Suprapubic skin (tissue), 3 donors: ENCODE measurements at regions not wholly inside any gene's neighbourhood (a gene's known extent, or its start where the extent isn't known, plus 50 kb on each side); places are given as distances from the start of the nearest gene placed in this dataset.

Experiments used
- CTCF ChIP-seq, 2 donors: fragments of 200-600 bp in 1 of 2; fragments of 450-650 bp in 1 of 2; sonication (generic) in 1 of 2; IDR thresholded peaks; one replicate each; pipeline ENCODE4 v1.5.1; 2016 to 2019; ENCODE audit warnings: antibody characterized with exemption in 2 of 2, mild to moderate bottlenecking in 1 of 2, moderate library complexity in 1 of 2
- EP300 ChIP-seq: sonication (generic); formaldehyde crosslinking; IDR thresholded peaks from one replicate; pipeline ENCODE4 v1.6.1; 2017; ENCODE audit warnings: antibody characterized with exemption

DNA sequence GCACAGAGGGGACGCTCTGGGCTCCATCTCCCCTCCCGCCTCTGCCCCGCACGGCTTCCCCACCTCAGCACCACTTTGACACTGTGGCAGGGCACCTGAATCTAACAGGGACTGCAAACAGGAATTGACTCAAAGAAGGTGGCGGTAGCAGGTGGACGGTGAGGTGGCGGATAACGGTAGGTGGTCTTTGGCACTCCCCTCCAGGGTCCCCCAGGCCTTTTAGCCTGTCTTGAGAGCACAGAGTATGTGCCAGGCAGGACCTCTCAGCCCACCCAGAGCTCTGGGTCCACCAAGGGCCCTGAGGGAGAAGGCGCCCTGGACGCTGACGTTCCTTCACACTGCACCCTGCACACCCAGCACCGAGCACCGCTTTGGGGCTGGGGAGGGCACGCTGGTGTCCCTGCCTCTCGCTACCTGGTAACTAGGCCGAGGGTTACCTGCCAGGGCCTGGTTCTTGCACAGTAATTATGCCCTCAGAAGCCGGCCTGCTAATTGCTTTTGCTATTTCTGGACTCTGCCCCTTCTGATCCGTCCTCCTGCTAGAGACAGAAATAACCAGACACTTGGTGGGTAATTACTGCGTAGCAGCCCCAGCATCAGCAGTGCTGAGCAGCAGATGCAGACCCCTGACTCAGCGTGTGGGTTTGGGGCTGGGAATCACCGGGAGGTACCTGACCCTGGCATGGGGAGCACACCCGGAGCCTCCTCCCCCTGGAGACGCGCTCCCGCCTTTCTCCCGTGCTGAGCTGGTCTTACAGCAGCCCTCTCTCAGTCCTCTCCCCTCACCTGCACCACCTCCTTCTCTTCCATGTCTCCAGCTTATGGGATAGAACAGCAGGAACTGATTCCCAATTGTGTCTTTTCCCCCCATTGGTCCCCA lies 103.3 kb upstream of the B3GAT1 start:
- TF ChIP-seq CTCF (IDR thresholded peaks at IDR 0.05) = no peak
- TF ChIP-seq EP300 = no peak
